ENCODE measurements at regions not wholly inside any gene's neighbourhood (a gene's known extent, or its start where the extent isn't known, plus 50 kb on each side); places are given as distances from the start of the nearest gene placed in this dataset.

DNA sequence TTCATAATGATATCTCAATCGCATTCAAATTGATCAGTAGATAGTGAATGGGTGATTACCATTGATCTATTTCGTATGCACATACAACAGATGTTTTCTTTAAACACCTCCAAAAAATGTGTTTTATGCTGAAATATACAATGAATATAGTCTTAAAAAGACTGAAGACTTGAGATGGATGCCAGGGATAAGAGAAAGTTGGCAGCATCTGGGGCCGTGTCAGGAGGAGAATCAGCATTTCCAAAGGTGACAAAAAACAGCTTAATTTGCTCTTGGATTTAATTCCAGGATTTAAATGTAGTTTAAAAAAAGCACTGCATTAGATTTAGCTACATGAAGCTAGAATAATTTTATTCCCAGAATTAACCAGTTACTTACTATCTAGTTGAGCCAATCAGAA is 199.7 kb upstream of the CNTN3 start:
- intact Hi-C loops (cut with DNase I) = no loop called here
- 73 to 75% methylated on average over 3 of the region's 3 CpGs for WGBS, 2 donors

DNA sequence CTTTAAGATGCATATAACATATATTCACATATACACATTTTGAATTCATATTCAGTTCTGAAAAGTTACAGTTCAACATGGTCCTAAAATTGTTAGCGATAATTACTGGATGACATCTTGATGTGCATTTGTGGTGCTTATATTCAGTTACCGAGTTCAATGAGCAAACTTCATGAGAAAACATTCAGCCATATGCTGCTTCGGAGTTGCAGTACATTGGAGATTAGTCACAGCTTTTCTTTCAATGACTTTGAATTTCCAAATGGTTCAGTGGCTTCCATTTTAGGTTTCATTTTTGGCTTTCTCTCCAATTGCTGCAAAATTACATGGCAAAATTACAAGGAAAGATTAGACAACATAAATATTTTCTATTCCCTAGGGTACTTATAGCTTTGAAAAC is 198.3 kb upstream of the CNTN3 start:
- Histone ChIP-seq H3K36me3 (ENCODE audit: control insufficient read depth in 1 of 2, insufficient read depth in 2 of 2, low read length in 1 of 2) (no peaks in the 10 kb centered on the region), H3K27me3 (ENCODE audit: control insufficient read depth in 1 of 2, insufficient read depth in 2 of 2, low read length in 1 of 2) (no peaks in the 10 kb centered on the region), H3K27ac (ENCODE audit: low read depth in 1 of 2, low read length in 2 of 2) (no peak overlapping the region), H3K4me1 (ENCODE audit: control insufficient read depth in 1 of 2, insufficient read depth in 2 of 2, low read length in 2 of 2) (no peaks in the 10 kb centered on the region), H3K9me3 (ENCODE audit: control insufficient read depth, low read length) (no peaks in the 10 kb centered on the region), H3K4me3 (ENCODE audit: low read length in 2 of 2) (no peak overlapping the region)
- WGBS, 2 donors = 86 to 89% methylated on average over 3 of the region's 3 CpGs
- DNase-seq = no peak
- no peak for ATAC-seq (ENCODE audit: low FRiP score)
- intact Hi-C loops (cut with DNase I) = no loop called here

More for the DNA sequence above, 199.7 kb upstream of the CNTN3 start:
- Histone ChIP-seq H3K27ac (ENCODE audit: low read depth in 1 of 2, low read length in 2 of 2) (no peak overlapping the region), H3K4me1 (ENCODE audit: control insufficient read depth in 1 of 2, insufficient read depth in 2 of 2, low read length in 2 of 2) (no peaks in the 10 kb centered on the region), H3K4me3 (ENCODE audit: low read length in 2 of 2) (no peak overlapping the region), H3K9me3 (ENCODE audit: control insufficient read depth, low read length) (no peaks in the 10 kb centered on the region), H3K36me3 (ENCODE audit: control insufficient read depth in 1 of 2, insufficient read depth in 2 of 2, low read length in 1 of 2) (no peaks in the 10 kb centered on the region), H3K27me3 (ENCODE audit: control insufficient read depth in 1 of 2, insufficient read depth in 2 of 2, low read length in 1 of 2) (no peaks in the 10 kb centered on the region)
- DNase-seq (no peak), ATAC-seq (ENCODE audit: low FRiP score) (no peak)

DNA sequence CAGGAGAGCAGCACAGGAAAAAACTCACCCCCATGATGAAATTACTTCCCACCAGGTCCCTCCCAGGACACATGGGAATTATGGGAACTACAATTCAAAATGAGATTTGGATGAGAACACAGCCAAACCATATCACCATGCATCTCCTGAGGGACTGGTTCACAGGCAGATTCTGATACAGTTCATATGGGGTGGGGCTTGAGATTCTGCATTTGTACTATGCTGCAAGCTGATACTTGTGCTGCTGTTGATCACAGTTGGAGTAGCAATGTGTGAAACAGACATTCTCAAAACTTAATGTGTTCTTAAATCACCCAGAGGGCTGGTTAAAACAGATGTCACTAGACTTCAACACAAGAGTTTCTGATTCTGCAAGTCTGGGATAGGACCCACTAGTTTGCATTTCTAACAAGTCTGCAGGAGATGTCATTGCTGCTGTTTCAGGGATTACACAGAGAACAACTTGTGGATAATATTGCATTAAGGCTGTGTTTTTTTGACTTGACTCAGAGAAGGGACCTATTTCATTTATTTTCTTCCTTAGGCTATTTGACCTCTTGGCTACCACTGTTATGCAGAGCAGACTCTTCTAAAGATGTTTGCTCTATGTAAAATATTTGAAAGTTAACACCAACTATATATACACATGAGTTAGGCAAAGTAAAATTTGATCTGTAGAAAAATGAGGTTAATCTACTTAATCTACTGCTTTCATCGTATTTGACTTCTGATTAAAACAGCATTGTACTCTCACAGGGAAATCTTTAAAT is 194.2 kb upstream of the CNTN3 start:
- ATAC-seq (ENCODE audit: low FRiP score) (no peak), DNase-seq (no peak)
- Histone ChIP-seq H3K36me3 (ENCODE audit: control insufficient read depth in 1 of 2, insufficient read depth in 2 of 2, low read length in 1 of 2) (no peaks in the 10 kb centered on the region), H3K4me1 (ENCODE audit: control insufficient read depth in 1 of 2, insufficient read depth in 2 of 2, low read length in 2 of 2) (no peaks in the 10 kb centered on the region), H3K9me3 (ENCODE audit: control insufficient read depth, low read length) (no peaks in the 10 kb centered on the region), H3K27ac (ENCODE audit: low read depth in 1 of 2, low read length in 2 of 2) (no peak overlapping the region), H3K27me3 (ENCODE audit: control insufficient read depth in 1 of 2, insufficient read depth in 2 of 2, low read length in 1 of 2) (no peaks in the 10 kb centered on the region), H3K4me3 (ENCODE audit: low read length in 2 of 2) (no peak overlapping the region)
- WGBS, 2 donors = 50% methylated on average over 1 of the region's 1 CpG
- intact Hi-C loops (cut with DNase I) = no loop called here

DNA sequence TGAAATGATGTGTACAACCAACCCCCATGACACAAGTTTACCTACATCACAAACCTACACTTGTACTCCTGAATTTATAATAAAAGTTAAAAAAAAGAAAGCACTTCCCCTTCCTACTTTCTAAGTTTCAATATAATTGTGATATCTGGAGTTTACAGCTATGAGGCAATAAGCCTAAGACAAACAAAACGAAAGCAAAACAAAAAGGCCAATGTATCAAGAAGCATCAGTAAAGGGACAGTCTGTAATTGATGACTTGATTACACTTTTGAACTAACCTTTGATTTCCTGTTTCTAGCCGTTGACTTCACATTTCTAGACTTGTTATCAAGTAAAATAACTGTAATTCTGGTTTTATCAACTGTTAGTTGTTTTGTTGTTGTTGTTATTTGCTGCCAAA is 187.5 kb upstream of the CNTN3 start:
- Histone ChIP-seq H3K27me3 (ENCODE audit: control insufficient read depth in 1 of 2, insufficient read depth in 2 of 2, low read length in 1 of 2) (no peaks in the 10 kb centered on the region), H3K4me1 (ENCODE audit: control insufficient read depth in 1 of 2, insufficient read depth in 2 of 2, low read length in 2 of 2) (no peaks in the 10 kb centered on the region), H3K9me3 (ENCODE audit: control insufficient read depth, low read length) (peaks cover 1% of the 10 kb centered on the region), H3K4me3 (ENCODE audit: low read length in 2 of 2) (no peak overlapping the region), H3K27ac (ENCODE audit: low read depth in 1 of 2, low read length in 2 of 2) (no peak overlapping the region), H3K36me3 (ENCODE audit: control insufficient read depth in 1 of 2, insufficient read depth in 2 of 2, low read length in 1 of 2) (no peaks in the 10 kb centered on the region)
- no peak for ATAC-seq (ENCODE audit: low FRiP score)
- WGBS, 2 donors = 49 to 58% methylated on average over 2 of the region's 2 CpGs
- no peak for DNase-seq
- intact Hi-C loops (cut with DNase I) = no loop called here

DNA sequence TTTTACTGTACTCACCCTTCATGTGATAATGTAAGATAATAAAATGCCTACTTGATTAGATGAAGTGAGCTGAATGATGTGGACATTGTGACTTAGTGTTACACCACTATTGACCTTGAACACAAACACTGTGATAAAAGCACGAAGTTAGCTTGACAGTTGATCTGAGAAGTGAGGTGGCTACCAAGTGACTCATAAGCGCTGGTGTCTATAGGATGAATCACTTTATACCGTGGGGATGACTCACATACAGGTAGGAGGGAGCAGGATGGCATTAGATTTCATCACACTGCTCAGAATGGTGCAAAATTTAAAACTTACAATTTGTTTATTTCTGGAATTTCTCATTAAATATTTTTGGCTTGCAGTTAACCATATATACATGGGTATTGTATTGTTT is 174.7 kb upstream of the CNTN3 start:
- 68 to 70% methylated on average over 3 of the region's 3 CpGs for WGBS, 2 donors
- intact Hi-C loops (cut with DNase I) = no loop called here

DNA sequence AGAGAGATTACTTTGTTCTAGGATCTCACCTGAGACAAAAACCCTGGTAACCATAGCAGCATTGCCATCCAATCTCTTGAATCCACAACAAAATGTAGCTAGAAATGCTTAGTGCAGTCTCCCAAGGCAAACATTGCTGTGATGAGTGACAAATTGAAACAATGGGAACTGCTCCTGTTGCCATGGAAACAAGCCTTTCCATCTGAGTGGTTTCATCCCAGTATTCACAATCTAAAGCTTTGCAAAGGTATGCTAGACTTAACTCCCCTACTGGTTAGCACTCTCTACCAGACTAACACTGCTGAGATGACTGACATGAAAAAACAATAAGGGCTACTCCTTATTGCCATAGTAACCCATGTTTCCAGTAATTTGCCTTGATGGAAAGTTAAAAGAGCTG is 172.6 kb upstream of the CNTN3 start:
- no peak overlapping the region for H3K4me3 ChIP-seq (ENCODE audit: low read length in 2 of 2)
- H3K4me1 ChIP-seq (ENCODE audit: control insufficient read depth in 1 of 2, insufficient read depth in 2 of 2, low read length in 2 of 2) = no peaks in the 10 kb centered on the region
- H3K9me3 ChIP-seq (ENCODE audit: control insufficient read depth, low read length) = no peaks in the 10 kb centered on the region
- ATAC-seq (ENCODE audit: low FRiP score) (no peak), DNase-seq (no peak)
- H3K27ac ChIP-seq (ENCODE audit: low read depth in 1 of 2, low read length in 2 of 2) = no peak overlapping the region
- H3K27me3 ChIP-seq (ENCODE audit: control insufficient read depth in 1 of 2, insufficient read depth in 2 of 2, low read length in 1 of 2) = peaks cover 0 to 2% of the 10 kb centered on the region in 2 donors
- H3K36me3 ChIP-seq (ENCODE audit: control insufficient read depth in 1 of 2, insufficient read depth in 2 of 2, low read length in 1 of 2) = no peaks in the 10 kb centered on the region
- intact Hi-C loops (cut with DNase I) = no loop called here

More for the DNA sequence above, 174.7 kb upstream of the CNTN3 start:
- no peak for ATAC-seq (ENCODE audit: low FRiP score)
- H3K27me3 ChIP-seq (ENCODE audit: control insufficient read depth in 1 of 2, insufficient read depth in 2 of 2, low read length in 1 of 2) = peaks cover 0 to 2% of the 10 kb centered on the region in 2 donors
- H3K4me1 ChIP-seq (ENCODE audit: control insufficient read depth in 1 of 2, insufficient read depth in 2 of 2, low read length in 2 of 2) = no peaks in the 10 kb centered on the region
- H3K36me3 ChIP-seq (ENCODE audit: control insufficient read depth in 1 of 2, insufficient read depth in 2 of 2, low read length in 1 of 2) = no peaks in the 10 kb centered on the region
- no peak overlapping the region for H3K4me3 ChIP-seq (ENCODE audit: low read length in 2 of 2)
- no peak overlapping the region for H3K27ac ChIP-seq (ENCODE audit: low read depth in 1 of 2, low read length in 2 of 2)
- peaks cover under 1% of the 10 kb centered on the region for H3K9me3 ChIP-seq (ENCODE audit: control insufficient read depth, low read length)
- no peak for DNase-seq

DNA sequence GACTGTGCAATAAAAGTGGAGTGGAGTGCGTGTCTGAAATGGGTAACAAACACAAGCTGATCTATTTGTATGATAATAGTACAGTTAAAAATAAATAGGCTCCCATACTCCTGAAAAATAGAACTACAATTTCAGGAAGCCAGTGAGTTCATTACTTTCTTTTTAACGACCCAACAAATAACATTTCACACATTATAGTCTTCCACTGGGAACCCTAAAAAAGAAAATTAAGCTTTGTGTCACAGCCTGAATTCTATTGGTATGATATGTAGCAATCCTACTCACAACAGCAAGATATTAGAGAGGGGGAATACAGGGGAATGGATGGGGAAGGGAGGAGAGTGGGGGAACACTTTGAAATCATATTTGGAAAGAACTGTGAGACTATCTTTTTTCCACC is 156.9 kb upstream of the CNTN3 start:
- ATAC-seq (ENCODE audit: low FRiP score) (no peak), DNase-seq (no peak)
- Histone ChIP-seq H3K27ac (ENCODE audit: low read depth in 1 of 2, low read length in 2 of 2) (no peak overlapping the region), H3K27me3 (ENCODE audit: control insufficient read depth in 1 of 2, insufficient read depth in 2 of 2, low read length in 1 of 2) (no peaks in the 10 kb centered on the region), H3K9me3 (ENCODE audit: control insufficient read depth, low read length) (no peaks in the 10 kb centered on the region), H3K4me1 (ENCODE audit: control insufficient read depth in 1 of 2, insufficient read depth in 2 of 2, low read length in 2 of 2) (no peaks in the 10 kb centered on the region), H3K36me3 (ENCODE audit: control insufficient read depth in 1 of 2, insufficient read depth in 2 of 2, low read length in 1 of 2) (no peaks in the 10 kb centered on the region), H3K4me3 (ENCODE audit: low read length in 2 of 2) (no peak overlapping the region)
- 79 to 87% methylated on average over 2 of the region's 2 CpGs for WGBS, 2 donors
- intact Hi-C loops (cut with DNase I) = no loop called here

DNA sequence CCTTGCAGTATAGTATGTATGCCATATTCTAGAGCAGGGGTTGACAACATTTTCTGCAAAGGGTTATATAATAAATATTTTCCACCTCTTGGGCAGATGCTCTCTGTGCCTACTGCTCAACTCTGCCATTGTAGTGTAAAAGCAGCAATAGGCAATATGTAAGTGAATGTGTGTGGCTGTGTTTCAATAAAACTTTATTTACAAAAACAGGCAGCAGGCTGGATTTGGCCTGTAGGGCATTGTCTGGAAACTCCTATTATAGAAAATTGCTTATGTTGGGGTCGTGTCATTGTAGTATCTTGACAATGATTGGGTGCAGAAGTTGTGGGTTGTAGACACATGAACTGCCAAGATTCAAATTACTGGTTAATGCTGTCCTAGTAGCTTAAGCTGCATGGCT is 153.6 kb upstream of the CNTN3 start:
- no peaks in the 10 kb centered on the region for H3K36me3 ChIP-seq (ENCODE audit: control insufficient read depth in 1 of 2, insufficient read depth in 2 of 2, low read length in 1 of 2)
- ATAC-seq (ENCODE audit: low FRiP score) = no peak
- H3K27me3 ChIP-seq (ENCODE audit: control insufficient read depth in 1 of 2, insufficient read depth in 2 of 2, low read length in 1 of 2) = no peaks in the 10 kb centered on the region
- intact Hi-C loops (cut with DNase I) = no loop called here
- no peak overlapping the region for H3K4me3 ChIP-seq (ENCODE audit: low read length in 2 of 2)
- no peak overlapping the region for H3K27ac ChIP-seq (ENCODE audit: low read depth in 1 of 2, low read length in 2 of 2)
- DNase-seq = no peak
- no peaks in the 10 kb centered on the region for H3K9me3 ChIP-seq (ENCODE audit: control insufficient read depth, low read length)
- WGBS, 2 donors = 43 to 47% methylated on average over 1 of the region's 1 CpG
- no peaks in the 10 kb centered on the region for H3K4me1 ChIP-seq (ENCODE audit: control insufficient read depth in 1 of 2, insufficient read depth in 2 of 2, low read length in 2 of 2)

DNA sequence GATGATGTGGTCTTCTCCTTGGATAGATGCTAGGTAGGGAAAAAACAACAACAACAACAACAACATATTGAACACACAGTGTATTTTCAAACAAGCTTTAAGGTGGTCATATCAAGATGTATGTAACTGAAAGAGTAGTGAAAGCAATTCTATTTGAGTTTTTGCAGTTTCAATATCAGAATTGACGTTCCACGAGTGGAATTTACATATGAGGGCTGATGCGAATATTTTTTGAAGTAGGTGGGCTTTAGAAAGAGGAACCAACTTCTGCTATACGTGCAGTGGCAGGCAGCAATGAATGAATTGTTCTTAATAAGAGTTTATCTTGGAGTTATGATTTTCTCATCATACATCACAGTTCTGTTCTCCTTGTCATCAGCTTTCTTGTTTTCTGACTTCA is 151.9 kb upstream of the CNTN3 start:
- no peaks in the 10 kb centered on the region for H3K36me3 ChIP-seq (ENCODE audit: control insufficient read depth in 1 of 2, insufficient read depth in 2 of 2, low read length in 1 of 2)
- no peaks in the 10 kb centered on the region for H3K27me3 ChIP-seq (ENCODE audit: control insufficient read depth in 1 of 2, insufficient read depth in 2 of 2, low read length in 1 of 2)
- DNase-seq (no peak), ATAC-seq (ENCODE audit: low FRiP score) (no peak)
- no peak overlapping the region for H3K4me3 ChIP-seq (ENCODE audit: low read length in 2 of 2)
- no peaks in the 10 kb centered on the region for H3K9me3 ChIP-seq (ENCODE audit: control insufficient read depth, low read length)
- H3K27ac ChIP-seq (ENCODE audit: low read depth in 1 of 2, low read length in 2 of 2) = no peak overlapping the region
- intact Hi-C loops (cut with DNase I) = no loop called here
- 69 to 71% methylated on average over 4 of the region's 4 CpGs for WGBS, 2 donors
- no peaks in the 10 kb centered on the region for H3K4me1 ChIP-seq (ENCODE audit: control insufficient read depth in 1 of 2, insufficient read depth in 2 of 2, low read length in 2 of 2)
